HepG2 (cell line): ENCODE measurements at regions not wholly inside any gene's neighbourhood (a gene's known extent, or its start where the extent isn't known, plus 50 kb on each side); places are given as distances from the start of the nearest gene placed in this dataset.

Source experiments
- ATAC-seq: fragments of 200-7000 bp; cut with Tn5 transposase; 3 replicates; pipeline ENCODE4 v1.9.1; 2020; ENCODE audit warnings: mild to moderate bottlenecking, moderate library complexity
- BruUV-seq: library from RNA; stranded (reverse); fragments of 400-500 nt; replicated peaks from 2 replicates; lab custom pipeline; 2021; lab: Mats Ljungman, UMichigan
- CTCF ChIA-PET: fragments of 300-600 bp; formaldehyde crosslinking; extraction: SDS; loops from one replicate; lab custom pipeline; 2021; ENCODE audit warnings: low total read pairs, inconsistent platforms, low intra/inter-chr PET ratio; lab: Yijun Ruan, JAX
- POLR2A ChIA-PET: fragments of 350-600 bp; sonication (Branson Sonifier 250); formaldehyde crosslinking; loops from one replicate; lab custom pipeline; 2020; ENCODE audit warnings: antibody characterized with exemption, inconsistent platforms; lab: Yijun Ruan, JAX
- DNase-seq: peaks from one replicate; pipeline ENCODE4 v3.0.0-alpha.2; 2015; ENCODE audit warnings: low spot score
- FAIRE-seq: peaks from 3 replicates; lab custom pipeline; 2011; peaks lifted over from hg19 to GRCh38; lab: Jason Lieb, UNC
- H2AFZ ChIP-seq: one replicate; pipeline ENCODE4 v1.6.1; 2011; ENCODE audit warnings: low read length, inconsistent platforms
- H3K27ac ChIP-seq: fragments of 300-600 bp; 3 replicates; pipeline ENCODE4 v1.8.0; 2011; ENCODE audit warnings: mixed run types, mild to moderate bottlenecking, mixed read lengths, low read length, inconsistent platforms; ENCODE audit not compliant: insufficient read depth; ENCODE audit errors: extremely low read length
- H3K27me3 ChIP-seq, 2 experiments: fragments of 200-600 bp in 1 of 2; 2 replicates in 1 of 2; 3 replicates in 1 of 2; pipeline versions ENCODE4 v1.6.0 to v1.8.0; 2011; ENCODE audit warnings: low read length in 2 of 2, mild to moderate bottlenecking in 2 of 2, moderate library complexity in 2 of 2, inconsistent platforms in 1 of 2; ENCODE audit not compliant: insufficient read depth in 2 of 2, control insufficient read depth in 1 of 2
- H3K36me3 ChIP-seq, 2 experiments: fragments of 200-600 bp in 1 of 2; replicated peaks in 1 of 2; 2 replicates in 1 of 2; 3 replicates in 1 of 2; pipeline versions ENCODE4 v1.5.1 to v1.8.0; 2011; ENCODE audit warnings: low read length in 2 of 2, inconsistent platforms in 1 of 2; ENCODE audit not compliant: insufficient read depth in 2 of 2, control insufficient read depth in 1 of 2
- H3K4me1 ChIP-seq: 2 replicates; pipeline ENCODE4 v1.5.1; 2012; ENCODE audit warnings: low read length, inconsistent platforms; ENCODE audit not compliant: insufficient read depth
- H3K4me2 ChIP-seq: 2 replicates; pipeline ENCODE4 v1.6.0; 2011; ENCODE audit warnings: low read depth, low read length, inconsistent platforms
- H3K4me3 ChIP-seq, 3 experiments: fragments of 200-600 bp in 1 of 3; sonication (generic), shearing (Covaris generic) in 1 of 3; replicated peaks in 1 of 3; 2 replicates each; pipeline ENCODE4 v1.5.1; 2011 to 2016; ENCODE audit warnings: low read length in 3 of 3, inconsistent platforms in 2 of 3, low read depth in 2 of 3, mild to moderate bottlenecking in 2 of 3, control low read depth in 1 of 3, mixed read lengths in 1 of 3; ENCODE audit not compliant: insufficient read depth in 1 of 3
- H3K79me2 ChIP-seq: one replicate; pipeline ENCODE4 v1.6.1; 2011; ENCODE audit warnings: low read length, inconsistent platforms; ENCODE audit not compliant: insufficient read depth
- H3K9ac ChIP-seq: 2 replicates; pipeline ENCODE4 v1.6.0; 2011; ENCODE audit warnings: mild to moderate bottlenecking, low read depth, low read length, inconsistent platforms; ENCODE audit not compliant: insufficient read depth
- H3K9me3 ChIP-seq: 2 replicates; pipeline ENCODE4 v1.5.1; 2012; ENCODE audit warnings: mild to moderate bottlenecking, low read length
- H4K20me1 ChIP-seq: 2 replicates; pipeline ENCODE4 v1.6.0; 2011; ENCODE audit warnings: inconsistent platforms, mild to moderate bottlenecking, low read length, moderate library complexity; ENCODE audit not compliant: insufficient read depth
- HNRNPK ChIP-seq: fragments of 200-400 bp; formaldehyde crosslinking; IDR thresholded peaks from 2 replicates; pipeline ENCODE4 v1.6.1; 2018; ENCODE audit warnings: low read length, low read depth, moderate library complexity, mild to moderate bottlenecking; ENCODE audit not compliant: poor library complexity, severe bottlenecking
- JUND ChIP-seq: sonication (generic); formaldehyde crosslinking; IDR thresholded peaks from 2 replicates; pipeline ENCODE4 v1.8.0; 2022; ENCODE audit warnings: mild to moderate bottlenecking, missing genetic modification reagents
- PPARG ChIP-seq: conservative IDR thresholded peaks from 2 replicates; pipeline ENCODE4 v1.6.1; 2016; ENCODE audit warnings: missing biosample characterization, missing genetic modification reagents
- SMAD3 ChIP-seq: sonication (generic); formaldehyde crosslinking; IDR thresholded peaks from 2 replicates; pipeline ENCODE4 v1.4.0; 2020; ENCODE audit warnings: missing genetic modification reagents
- ZNF652 ChIP-seq: IDR thresholded peaks from 2 replicates; pipeline ENCODE4 v1.6.1; 2016; ENCODE audit warnings: low read depth, borderline replicate concordance
- WGBS: methylation state at CpG from one replicate; pipeline ENCODE4 v1.1.6; 2017; ENCODE audit warnings: low lambda C conversion rate; 5-methylcytosine and 5-hydroxymethylcytosine counted together
- in situ Hi-C: cut with HindIII; loops from 2 replicates; pipeline ENCODE4 v1.10.0; 2017; ENCODE audit warnings: low pct_unique_long_range_greater_than_20kb; ENCODE audit not compliant: extremely low pct_ligation_motif_present
- intact Hi-C: fragments of 100-400 bp; cut with micrococcal nuclease; formaldehyde crosslinking; loops from one replicate; pipeline ENCODE4 v1.10.0; 2022; ENCODE audit not compliant: unreplicated experiment
- TF ChIP-seq, protein P1 (sequence below): sonication (generic); formaldehyde crosslinking; conservative IDR thresholded peaks from 2 replicates; pipeline ENCODE4 v1.4.0; 2020; ENCODE audit warnings: missing genetic modification reagents

DNA sequence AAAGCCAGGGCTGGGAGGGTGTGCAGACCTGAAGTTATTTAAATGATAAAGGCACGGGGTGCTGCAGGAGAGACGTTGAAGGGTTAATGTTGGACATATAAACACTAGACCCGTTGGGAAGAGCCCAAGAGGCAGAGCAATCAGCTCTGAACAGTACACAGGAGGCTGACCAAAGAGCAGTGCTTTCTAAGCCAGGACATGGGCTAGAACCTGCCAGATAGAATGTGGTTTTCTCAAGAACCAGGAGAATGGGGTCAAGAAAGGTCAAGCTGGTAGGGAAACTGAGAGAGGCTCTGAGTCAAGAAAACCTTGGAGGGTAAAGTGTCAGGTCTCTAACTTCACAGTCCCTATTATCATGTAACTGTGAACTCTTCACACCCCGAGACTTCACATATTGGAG lies 143.2 kb upstream of the EEA1 start:
- CTCF ChIA-PET = no interaction called here
- POLR2A ChIA-PET = no interaction called here
- Histone ChIP-seq H3K79me2 (no peaks in the 10 kb centered on the region), H3K27me3 (no peaks in the 10 kb centered on the region; a peak in 1 of 5 replicates), H3K4me3 (no peak overlapping the region), H2AFZ (no peak overlapping the region), H3K4me1 (peaks cover 10% of the 10 kb centered on the region), H4K20me1 (no peaks in the 10 kb centered on the region), H3K4me2 (no peak overlapping the region), H3K27ac (no peak overlapping the region), H3K36me3 (no peaks in the 10 kb centered on the region; a peak in 1 of 5 replicates), H3K9me3 (no peaks in the 10 kb centered on the region), H3K9ac (no peak overlapping the region)
- intact Hi-C loops = no loop called here
- in situ Hi-C loops = no loop called here
- no peak; the same call in 2 of the 3 replicates for ATAC-seq
- no peak for TF ChIP-seq JUND (CRISPR knock-in tag)
- TF ChIP-seq ZNF652 (CRISPR knock-in tag) = peak; percentile 79
- WGBS = 51% methylated on average over 4 of the region's 4 CpGs
- FAIRE-seq = no peak
- BruUV-seq = no TSS peak
- DNase-seq = no peak

DNA sequence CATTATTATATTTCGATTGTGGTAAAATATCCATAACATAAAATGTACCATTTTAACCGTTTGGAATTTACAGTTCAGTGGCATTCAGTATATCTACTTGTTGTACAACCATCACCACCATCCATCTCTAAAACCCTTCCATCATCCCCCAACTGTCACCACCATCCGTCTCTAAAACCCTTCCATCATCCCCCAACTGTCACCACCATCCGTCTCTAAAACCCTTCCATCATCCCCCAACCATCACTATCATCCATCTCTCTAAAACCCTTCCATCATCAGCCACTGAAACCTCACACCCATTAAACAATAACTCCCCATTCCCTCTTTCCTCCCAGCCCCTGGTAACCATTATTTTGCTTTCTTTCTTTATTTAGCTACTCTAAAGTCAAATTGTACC lies 144.2 kb upstream of the EEA1 start:
- Histone ChIP-seq H3K79me2 (no peaks in the 10 kb centered on the region), H3K36me3 (no peaks in the 10 kb centered on the region; a peak in 1 of 5 replicates), H3K27ac (no peak overlapping the region), H3K27me3 (no peaks in the 10 kb centered on the region), H3K4me2 (no peak overlapping the region), H3K9ac (no peak overlapping the region), H3K4me1 (peaks cover 10% of the 10 kb centered on the region), H4K20me1 (no peaks in the 10 kb centered on the region), H2AFZ (no peak overlapping the region), H3K9me3 (no peaks in the 10 kb centered on the region), H3K4me3 (no peak overlapping the region)
- TF ChIP-seq SMAD3 (CRISPR knock-in tag) (no peak), HNRNPK (peak; percentile 71), PPARG (CRISPR knock-in tag) (no peak)
- TF ChIP-seq, protein P1, sequence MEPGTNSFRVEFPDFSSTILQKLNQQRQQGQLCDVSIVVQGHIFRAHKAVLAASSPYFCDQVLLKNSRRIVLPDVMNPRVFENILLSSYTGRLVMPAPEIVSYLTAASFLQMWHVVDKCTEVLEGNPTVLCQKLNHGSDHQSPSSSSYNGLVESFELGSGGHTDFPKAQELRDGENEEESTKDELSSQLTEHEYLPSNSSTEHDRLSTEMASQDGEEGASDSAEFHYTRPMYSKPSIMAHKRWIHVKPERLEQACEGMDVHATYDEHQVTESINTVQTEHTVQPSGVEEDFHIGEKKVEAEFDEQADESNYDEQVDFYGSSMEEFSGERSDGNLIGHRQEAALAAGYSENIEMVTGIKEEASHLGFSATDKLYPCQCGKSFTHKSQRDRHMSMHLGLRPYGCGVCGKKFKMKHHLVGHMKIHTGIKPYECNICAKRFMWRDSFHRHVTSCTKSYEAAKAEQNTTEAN = no peak
- FAIRE-seq (no peak), DNase-seq (no peak), ATAC-seq (no peak)
- no TSS peak for BruUV-seq
- CTCF ChIA-PET = no interaction called here
- WGBS = 69% methylated on average over 4 of the region's 4 CpGs
- intact Hi-C loops = no loop called here
- in situ Hi-C loops = no loop called here
- POLR2A ChIA-PET = no interaction called here
